ENCODE measurements at regions not wholly inside any gene's neighbourhood (a gene's known extent, or its start where the extent isn't known, plus 50 kb on each side); places are given as distances from the start of the nearest gene placed in this dataset.

DNA sequence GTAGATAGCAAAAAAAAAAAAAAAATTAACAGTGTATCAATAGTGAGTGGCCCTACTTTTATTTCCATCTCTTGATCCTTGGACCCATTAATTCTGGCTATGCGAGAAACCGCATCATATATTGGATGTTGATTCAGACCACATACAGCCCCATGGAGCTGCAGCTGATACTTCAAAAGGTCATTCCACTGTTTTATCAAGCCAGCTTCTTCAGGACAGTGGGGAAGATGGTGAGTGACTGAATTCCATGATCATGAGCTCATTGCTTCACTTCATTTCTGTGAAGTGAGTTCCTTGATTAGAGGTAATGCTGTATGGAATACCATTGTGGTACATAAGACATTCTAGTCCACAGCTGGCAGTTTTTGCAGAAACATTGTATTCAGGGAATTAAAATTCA is 222.9 kb upstream of the MEF2C start:
- DNase-seq, result no peak
- H3K4me1 Mint-ChIP-seq, result no peaks in the 10 kb centered on the region
- no peak overlapping the region for H3K4me3 Mint-ChIP-seq
- H3K9me3 Mint-ChIP-seq, result peaks cover 2% of the 10 kb centered on the region
- no peaks in the 10 kb centered on the region for H3K36me3 Mint-ChIP-seq
- H3K27me3 Mint-ChIP-seq, result peaks cover 4% of the 10 kb centered on the region
- H3K27ac Mint-ChIP-seq, result no peak overlapping the region

DNA sequence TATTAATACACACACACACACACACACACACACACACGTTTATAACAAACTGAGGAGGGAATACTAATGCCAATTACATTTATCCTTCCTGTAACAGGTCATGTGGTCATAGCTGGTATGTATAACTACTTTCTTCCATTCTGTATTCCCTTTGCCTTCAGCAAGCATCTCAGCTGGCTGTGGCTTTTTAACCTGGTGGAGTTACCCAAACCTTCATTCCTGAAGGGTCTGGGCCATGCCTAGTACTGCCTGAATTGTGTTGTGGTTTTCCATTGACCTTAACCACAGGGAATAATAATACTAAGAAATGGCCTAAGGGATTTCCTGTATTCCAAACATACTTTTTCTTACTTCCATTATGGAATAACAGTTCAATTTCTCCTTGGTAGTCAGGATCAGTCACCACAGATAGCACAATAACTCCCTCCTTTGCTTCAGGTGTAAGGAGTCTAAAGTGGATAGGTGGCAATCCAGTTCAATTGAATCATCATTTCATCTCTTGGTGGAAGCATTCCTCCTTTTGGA is 222.2 kb upstream of the MEF2C start:
- no peak overlapping the region for H3K27ac Mint-ChIP-seq
- no peaks in the 10 kb centered on the region for H3K36me3 Mint-ChIP-seq
- H3K4me3 Mint-ChIP-seq, result no peak overlapping the region
- H3K4me1 Mint-ChIP-seq, result no peaks in the 10 kb centered on the region
- DNase-seq, result no peak
- peaks cover 4% of the 10 kb centered on the region for H3K27me3 Mint-ChIP-seq
- peaks cover 2% of the 10 kb centered on the region for H3K9me3 Mint-ChIP-seq

DNA sequence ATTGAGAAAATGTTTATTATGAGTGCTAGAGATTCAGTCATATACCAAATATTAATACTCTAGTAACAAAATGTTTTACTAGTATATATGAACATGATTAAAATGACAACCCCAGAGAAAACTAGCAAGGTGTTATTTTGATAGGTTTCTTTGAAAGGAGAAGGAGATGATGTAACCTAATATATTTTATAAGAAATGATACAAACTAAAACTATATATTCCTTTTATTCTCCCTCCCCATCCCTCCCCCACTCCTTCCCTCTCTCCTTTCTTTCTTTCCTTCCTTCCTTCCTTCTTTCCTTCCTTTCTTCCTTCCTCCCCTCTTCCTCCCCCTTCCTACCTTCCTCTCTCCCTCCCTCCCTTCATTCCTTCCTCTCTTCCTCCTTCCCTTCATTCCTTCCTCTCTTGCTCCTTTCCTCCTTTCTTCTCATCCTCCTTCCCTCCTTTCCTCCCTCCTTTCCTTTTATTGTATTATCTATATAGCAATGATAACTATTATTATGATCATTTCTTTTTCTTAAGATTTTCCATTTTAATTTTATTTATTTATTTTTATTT is 215.3 kb upstream of the MEF2C start:
- H3K4me1 Mint-ChIP-seq, result no peaks in the 10 kb centered on the region
- no peak overlapping the region for H3K4me3 Mint-ChIP-seq
- DNase-seq, result no peak
- H3K27ac Mint-ChIP-seq, result no peak overlapping the region
- H3K9me3 Mint-ChIP-seq, result no peaks in the 10 kb centered on the region
- peaks cover 4% of the 10 kb centered on the region for H3K27me3 Mint-ChIP-seq
- no peaks in the 10 kb centered on the region for H3K36me3 Mint-ChIP-seq

DNA sequence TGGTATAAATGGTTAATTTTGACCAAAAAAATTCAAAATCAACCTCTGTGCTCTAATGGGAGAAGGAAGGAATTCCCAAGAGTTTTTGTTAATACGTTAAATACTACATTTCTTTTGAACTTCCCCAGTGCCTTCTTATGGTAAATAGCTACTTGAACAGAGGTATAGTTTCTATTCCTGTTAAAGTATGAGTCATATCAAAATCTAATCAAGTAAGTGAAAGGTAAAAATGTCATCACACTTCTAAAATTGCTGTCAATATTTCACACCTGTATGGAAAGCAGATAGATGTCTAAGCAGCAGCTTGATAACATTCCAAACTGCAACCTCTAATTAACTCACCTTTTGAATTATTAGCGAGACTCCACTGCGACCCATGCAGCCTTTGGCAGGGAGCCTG is 214.1 kb upstream of the MEF2C start:
- Mint-ChIP-seq H3K36me3 (no peaks in the 10 kb centered on the region), H3K27me3 (peaks cover 4% of the 10 kb centered on the region), H3K4me3 (no peak overlapping the region), H3K4me1 (no peaks in the 10 kb centered on the region), H3K9me3 (no peaks in the 10 kb centered on the region), H3K27ac (no peak overlapping the region)
- no peak for DNase-seq

DNA sequence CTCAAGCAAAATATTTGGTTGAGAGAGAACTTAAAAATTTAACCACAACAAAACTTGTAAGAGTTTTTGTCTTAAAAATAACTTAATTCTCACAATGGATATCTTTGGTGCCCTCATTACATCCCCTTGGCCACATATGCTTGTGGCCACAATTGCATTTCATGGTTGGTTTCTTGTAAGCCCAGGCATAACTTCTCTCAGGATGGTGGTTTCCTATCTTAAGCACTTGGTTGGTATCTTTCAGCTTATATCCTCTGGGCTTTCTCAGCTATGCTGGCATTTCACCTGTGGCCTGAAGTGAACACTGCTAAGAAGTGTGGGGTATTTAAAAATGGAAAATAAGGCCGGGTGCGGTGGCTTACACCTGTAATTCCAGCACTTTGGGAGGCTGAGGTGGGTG is 212.4 kb upstream of the MEF2C start:
- Mint-ChIP-seq H3K27me3 (peaks cover 4% of the 10 kb centered on the region), H3K4me1 (no peaks in the 10 kb centered on the region), H3K36me3 (no peaks in the 10 kb centered on the region), H3K4me3 (no peak overlapping the region), H3K27ac (no peak overlapping the region), H3K9me3 (no peaks in the 10 kb centered on the region)
- no peak for DNase-seq

DNA sequence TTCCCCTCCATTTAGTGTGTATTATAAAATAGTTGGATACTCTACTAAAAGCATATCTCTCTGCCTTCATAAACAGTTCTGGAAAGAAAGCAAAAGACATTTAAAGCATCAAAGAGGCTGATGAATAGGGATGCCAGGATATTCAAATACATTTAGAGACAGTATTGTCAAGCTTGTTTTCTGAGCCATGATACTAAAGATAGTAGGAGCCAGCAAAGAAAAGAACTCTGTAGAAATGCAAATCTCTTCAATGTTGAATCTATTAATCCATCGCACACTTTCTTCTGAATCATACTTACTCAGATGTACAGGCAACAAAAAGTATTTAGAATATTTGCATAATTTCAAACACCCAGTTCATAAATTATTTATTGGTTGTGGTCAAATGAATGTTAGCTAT is 207.1 kb upstream of the MEF2C start:
- no peak overlapping the region for H3K27ac Mint-ChIP-seq
- H3K4me3 Mint-ChIP-seq, result no peak overlapping the region
- DNase-seq, result no peak
- H3K36me3 Mint-ChIP-seq, result no peaks in the 10 kb centered on the region
- no peaks in the 10 kb centered on the region for H3K27me3 Mint-ChIP-seq
- no peaks in the 10 kb centered on the region for H3K9me3 Mint-ChIP-seq
- no peaks in the 10 kb centered on the region for H3K4me1 Mint-ChIP-seq

DNA sequence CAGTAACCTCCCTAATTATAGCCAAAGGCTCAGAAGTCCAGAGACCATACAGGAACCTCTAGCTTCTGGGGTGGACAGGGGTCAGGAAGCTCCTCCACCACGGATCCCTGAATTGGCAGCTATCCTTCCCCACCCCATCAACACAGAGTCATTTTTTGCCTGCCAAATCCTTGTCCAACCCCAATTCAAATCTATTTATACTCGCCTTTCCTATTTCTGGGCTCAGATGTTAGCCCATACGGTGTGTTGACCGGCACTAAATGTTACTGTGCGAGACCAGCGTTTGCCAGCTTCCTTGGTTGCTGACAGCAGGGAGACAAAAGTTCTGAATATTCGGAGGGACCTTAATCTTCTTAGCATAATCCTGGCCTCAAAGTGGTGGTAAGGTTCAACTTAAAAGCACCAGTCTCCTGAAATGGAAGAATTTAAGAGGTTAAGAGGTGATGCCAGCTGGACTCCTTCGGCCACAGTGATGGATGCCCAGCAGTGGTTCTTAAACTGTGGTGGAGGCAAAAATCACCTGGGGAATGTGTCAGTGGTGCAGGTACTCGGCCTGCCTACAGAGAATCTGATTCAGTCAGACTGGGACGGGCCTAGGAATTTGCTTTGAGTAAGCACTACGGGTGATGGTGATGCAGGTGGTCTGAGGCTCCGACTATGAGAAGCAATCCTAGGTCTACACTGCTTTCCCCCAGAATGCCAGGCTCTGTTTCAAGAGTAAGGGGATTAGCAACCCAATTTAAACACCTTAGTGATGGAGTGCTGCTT is 204.8 kb upstream of the MEF2C start:
- DNase-seq, result no peak

DNA sequence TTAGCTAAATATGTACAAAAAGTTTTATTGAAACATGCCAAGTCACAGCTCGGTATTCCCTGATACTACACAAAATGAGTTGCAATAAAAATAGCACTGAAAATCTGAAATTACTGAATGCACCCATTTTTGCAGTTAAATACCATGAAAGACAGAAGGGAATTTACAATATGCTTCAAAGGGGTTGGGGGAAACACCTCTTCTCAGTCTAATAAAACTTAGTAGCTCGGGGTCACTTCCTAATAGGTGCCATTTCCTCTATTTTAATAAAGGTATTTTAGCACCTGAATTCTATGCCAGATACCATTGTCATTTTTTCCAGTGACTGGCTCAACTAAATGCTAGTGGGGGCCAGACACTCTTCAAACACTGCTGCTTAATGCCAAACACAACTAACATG is 204.1 kb upstream of the MEF2C start:
- Mint-ChIP-seq H3K36me3 (no peaks in the 10 kb centered on the region), H3K4me3 (no peak overlapping the region), H3K27ac (no peak overlapping the region), H3K4me1 (no peaks in the 10 kb centered on the region), H3K9me3 (no peaks in the 10 kb centered on the region), H3K27me3 (no peaks in the 10 kb centered on the region)
- no peak for DNase-seq

More for the DNA sequence above, 204.8 kb upstream of the MEF2C start:
- Mint-ChIP-seq H3K36me3 (no peaks in the 10 kb centered on the region), H3K27me3 (no peaks in the 10 kb centered on the region), H3K27ac (no peak overlapping the region), H3K4me1 (no peaks in the 10 kb centered on the region), H3K4me3 (no peak overlapping the region), H3K9me3 (no peaks in the 10 kb centered on the region)

DNA sequence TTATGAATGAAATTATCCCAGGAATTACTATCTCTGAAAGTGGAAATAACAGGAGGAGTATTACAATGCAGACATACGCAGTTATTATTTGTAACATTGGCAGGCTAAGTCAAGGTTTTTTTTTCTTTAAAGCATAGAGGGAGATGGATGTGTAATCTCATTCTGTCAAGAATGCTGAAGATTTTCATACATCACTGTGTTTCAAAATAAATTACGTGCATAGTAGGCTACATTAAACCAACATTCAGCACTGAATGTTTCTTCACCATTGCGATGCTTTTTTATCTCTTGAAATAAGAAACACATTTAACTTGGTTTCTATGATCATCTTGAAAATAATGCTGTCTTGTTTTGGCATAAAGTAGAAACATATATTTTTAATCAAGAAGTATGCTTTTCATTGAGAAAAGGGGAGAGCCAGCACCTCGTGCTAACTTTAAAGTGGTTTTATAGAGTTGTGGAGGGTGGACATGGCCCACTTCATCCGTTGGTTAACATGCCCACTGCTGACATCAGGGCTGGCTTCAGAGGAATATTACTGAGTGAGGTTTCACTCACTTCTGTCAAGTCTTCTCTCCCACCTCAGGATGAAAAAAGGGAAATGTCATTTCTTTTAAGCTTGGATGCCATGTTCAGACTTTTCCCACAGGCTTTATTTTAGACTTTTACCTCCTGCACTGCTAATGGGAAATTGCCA is 203.6 kb upstream of the MEF2C start:
- Mint-ChIP-seq H3K36me3 (no peaks in the 10 kb centered on the region), H3K4me3 (no peak overlapping the region), H3K9me3 (no peaks in the 10 kb centered on the region)

DNA sequence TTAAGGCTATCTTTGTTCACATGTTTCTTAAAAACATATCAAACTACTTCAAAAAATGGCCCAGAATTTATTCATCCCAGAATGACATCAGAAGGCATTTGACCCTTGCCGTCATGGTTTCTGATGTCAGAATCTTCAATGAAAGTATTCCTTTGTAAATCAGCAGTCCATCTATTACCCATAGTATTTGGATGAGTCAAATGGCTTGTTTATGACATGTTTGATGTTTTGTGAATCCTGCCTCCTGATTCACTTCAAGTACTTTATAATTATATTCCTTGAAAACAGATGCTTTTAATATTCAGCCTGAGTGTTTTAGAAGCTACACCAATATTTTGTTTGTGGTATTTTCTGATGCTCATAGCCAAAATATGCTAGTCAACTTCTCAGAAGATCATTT is 200.8 kb upstream of the MEF2C start:
- H3K4me3 Mint-ChIP-seq, result no peak overlapping the region
- no peaks in the 10 kb centered on the region for H3K27me3 Mint-ChIP-seq
- no peaks in the 10 kb centered on the region for H3K36me3 Mint-ChIP-seq
- H3K27ac Mint-ChIP-seq, result no peak overlapping the region
- DNase-seq, result no peak
- no peaks in the 10 kb centered on the region for H3K9me3 Mint-ChIP-seq
- no peaks in the 10 kb centered on the region for H3K4me1 Mint-ChIP-seq

More for the DNA sequence above, 203.6 kb upstream of the MEF2C start:
- H3K4me1 Mint-ChIP-seq, result no peaks in the 10 kb centered on the region
- no peak overlapping the region for H3K27ac Mint-ChIP-seq
- DNase-seq, result no peak
- no peaks in the 10 kb centered on the region for H3K27me3 Mint-ChIP-seq

DNA sequence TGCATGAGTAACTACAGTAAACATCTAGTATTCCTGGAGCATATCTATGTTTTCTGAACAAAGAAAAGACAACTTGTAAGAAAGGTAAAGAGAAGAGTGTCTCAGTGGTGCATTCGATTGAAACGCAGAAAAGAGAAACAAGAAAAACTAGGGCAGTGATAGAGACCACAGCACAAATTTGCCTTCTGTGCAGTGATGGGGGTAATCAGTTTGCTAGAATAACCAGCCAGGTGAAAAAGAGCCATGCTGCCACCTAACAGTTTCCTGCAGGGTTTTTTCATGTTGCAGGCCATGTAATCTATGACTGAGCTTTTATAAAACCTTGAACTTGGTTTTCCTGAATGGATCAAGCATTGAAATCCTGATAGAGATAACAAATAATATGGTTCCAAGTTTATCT is 198.4 kb upstream of the MEF2C start:
- no peaks in the 10 kb centered on the region for H3K27me3 Mint-ChIP-seq
- no peaks in the 10 kb centered on the region for H3K9me3 Mint-ChIP-seq
- H3K4me3 Mint-ChIP-seq, result no peak overlapping the region
- DNase-seq, result no peak
- H3K36me3 Mint-ChIP-seq, result no peaks in the 10 kb centered on the region
- H3K27ac Mint-ChIP-seq, result no peak overlapping the region
- H3K4me1 Mint-ChIP-seq, result no peaks in the 10 kb centered on the region

DNA sequence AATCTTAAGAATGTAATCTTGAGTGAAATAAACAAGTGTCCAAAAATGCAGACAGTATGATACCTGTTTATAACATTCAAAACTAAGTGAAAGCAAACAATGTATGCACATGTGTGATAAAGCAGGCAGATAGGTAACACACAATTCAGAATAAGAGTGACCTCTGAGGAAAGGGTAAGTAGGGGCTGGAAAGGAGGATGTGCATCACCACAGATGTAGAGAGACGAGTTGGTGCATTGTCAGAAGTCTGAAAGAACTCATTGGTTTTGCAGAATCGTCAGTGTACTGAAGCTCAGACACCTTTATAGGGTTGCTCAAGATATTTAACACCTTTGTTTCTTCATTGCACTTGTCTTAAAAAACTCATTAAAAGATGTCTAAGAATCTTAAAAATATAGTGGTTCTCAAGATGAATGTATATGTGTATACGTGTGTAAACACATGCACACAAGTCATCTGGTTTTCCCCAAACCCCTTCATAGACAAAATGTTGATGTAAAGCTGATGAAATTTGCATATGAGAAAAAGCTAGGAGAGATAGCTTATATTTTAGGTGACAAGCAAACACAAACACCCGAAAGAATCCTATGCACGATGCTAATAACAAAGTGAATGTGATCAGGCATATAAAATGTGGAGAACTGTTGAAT is 197.6 kb upstream of the MEF2C start:
- DNase-seq, result no peak
- no peaks in the 10 kb centered on the region for H3K27me3 Mint-ChIP-seq
- H3K4me3 Mint-ChIP-seq, result no peak overlapping the region

DNA sequence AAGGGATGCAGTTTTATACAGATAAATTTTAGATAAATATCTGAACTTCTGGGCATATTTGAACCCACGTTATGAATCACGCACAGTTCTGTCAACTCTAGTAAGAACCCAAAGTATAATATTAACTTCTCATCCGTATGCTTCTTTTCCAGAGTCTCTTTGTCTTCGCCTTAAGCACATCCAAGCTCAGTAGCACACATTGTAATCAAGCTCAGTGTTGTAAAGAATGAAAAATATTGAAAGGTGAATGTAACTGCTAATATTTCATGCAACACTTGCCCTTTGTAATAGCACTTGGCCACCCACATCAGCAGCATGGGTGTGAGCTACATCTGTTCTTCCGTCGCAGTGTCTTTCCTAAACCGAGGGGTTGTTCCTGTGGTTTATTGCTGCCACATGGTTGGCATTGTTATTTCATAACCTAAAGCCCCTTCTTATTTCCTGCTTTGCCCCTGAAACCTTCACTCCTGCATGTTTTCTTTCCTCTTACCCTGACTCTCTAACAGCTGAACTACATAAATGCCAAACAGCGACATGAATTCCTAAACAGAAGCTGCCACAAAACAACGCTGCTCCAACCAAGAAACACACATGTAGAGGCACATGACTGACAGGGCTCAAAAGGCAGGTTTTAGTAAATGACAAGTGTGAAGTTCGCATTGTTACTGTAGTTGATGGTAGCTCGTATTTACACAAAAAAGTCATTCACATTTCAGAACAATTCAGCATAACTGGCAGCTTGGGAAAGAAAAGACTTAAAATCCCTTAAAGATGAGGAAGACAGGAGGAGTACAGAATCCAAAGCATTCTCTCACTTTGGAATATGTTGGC is 190.1 kb upstream of the MEF2C start:
- H3K27ac Mint-ChIP-seq, result no peak overlapping the region
- no peaks in the 10 kb centered on the region for H3K4me1 Mint-ChIP-seq
- no peak for DNase-seq
- H3K27me3 Mint-ChIP-seq, result no peaks in the 10 kb centered on the region
- H3K4me3 Mint-ChIP-seq, result no peak overlapping the region
- H3K36me3 Mint-ChIP-seq, result no peaks in the 10 kb centered on the region
- no peaks in the 10 kb centered on the region for H3K9me3 Mint-ChIP-seq

More for the DNA sequence above, 197.6 kb upstream of the MEF2C start:
- Mint-ChIP-seq H3K36me3 (no peaks in the 10 kb centered on the region), H3K27ac (no peak overlapping the region), H3K9me3 (no peaks in the 10 kb centered on the region), H3K4me1 (no peaks in the 10 kb centered on the region)

DNA sequence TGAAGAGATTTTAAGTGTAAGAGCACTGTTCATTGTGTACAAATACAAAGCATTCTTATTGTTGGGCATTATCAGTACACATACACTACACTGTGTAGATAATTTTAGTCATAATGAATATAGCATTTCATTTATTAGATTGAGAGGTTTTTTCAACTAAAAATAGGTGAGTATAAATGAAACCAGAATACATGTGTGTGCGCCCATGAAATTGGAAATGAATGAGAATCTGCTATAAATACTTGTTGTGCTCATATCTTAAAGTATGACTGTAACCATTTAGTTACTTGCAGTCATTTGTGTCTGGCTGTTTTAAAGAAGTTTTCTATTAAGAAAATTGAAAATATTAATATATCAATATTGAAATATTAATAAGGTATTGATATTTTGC is 189.0 kb upstream of the MEF2C start:
- no peak overlapping the region for H3K4me3 Mint-ChIP-seq
- DNase-seq, result no peak

More for the DNA sequence above, 189.0 kb upstream of the MEF2C start:
- no peak overlapping the region for H3K27ac Mint-ChIP-seq
- no peaks in the 10 kb centered on the region for H3K9me3 Mint-ChIP-seq
- no peaks in the 10 kb centered on the region for H3K27me3 Mint-ChIP-seq
- H3K36me3 Mint-ChIP-seq, result no peaks in the 10 kb centered on the region
- H3K4me1 Mint-ChIP-seq, result no peaks in the 10 kb centered on the region
